GF-D8 (cell line): ENCODE measurements at regions not wholly inside any gene's neighbourhood (a gene's known extent, or its start where the extent isn't known, plus 50 kb on each side); places are given as distances from the start of the nearest gene placed in this dataset.

Source experiments
- DNase-seq: peaks from one replicate; lab custom pipeline; 2025; lab: John Stamatoyannopoulos, UW

DNA sequence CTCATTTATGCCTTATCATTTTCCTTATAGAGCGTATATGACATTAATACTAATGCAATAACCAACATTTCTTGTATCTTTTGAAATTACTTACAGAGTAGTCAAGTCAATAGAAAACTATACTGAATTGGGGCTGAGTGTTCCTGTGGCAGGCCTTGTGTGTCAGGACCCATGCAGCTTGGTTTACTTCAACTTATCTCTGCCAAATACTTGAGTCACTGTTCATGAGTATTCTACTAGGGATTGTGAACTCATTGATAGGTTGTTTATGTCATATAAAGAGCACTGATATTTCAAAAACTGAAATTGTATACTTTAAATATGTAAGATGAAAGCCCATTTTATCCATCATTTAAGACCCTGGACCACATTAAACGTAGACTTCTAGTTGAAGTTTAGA is 688.6 kb upstream of the SLITRK1 start:
- DNase-seq: no peak

DNA sequence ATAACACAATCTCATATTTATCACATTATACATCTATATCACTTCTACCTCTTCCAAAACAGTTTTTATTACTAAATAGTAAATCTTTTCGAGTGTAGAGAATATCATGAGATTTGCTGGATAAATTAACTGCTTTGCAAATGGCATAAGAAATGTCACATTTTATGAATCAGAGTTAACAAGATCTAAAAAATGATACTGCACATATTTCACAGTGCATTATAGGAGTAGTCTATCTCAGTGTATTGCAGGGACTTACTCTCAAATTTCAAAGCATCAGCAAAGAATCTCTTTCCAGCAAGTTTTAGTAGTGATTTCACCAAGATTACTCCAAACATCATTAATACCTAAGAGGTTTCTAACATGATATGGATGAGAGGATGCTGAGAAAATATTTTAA is 687.1 kb upstream of the SLITRK1 start:
- no peak for DNase-seq

DNA sequence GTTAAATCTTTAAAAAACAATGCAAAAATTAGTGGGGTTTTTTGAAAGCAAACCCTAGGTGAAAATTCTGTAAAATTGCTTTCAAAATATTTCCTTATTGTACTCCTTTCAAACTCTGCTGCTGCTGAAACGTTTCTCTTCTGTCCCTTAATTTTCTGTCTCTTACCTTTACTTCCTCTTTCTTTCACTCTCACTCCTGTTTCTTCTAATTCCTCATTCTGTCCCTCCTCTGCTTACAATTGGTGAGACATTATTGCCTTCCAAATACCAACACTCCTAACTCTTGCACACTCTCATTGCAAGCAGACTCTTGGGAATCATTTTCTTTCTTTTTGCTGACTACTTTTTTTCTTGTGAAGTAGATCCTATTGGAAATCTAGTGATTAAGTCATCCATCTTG is 685.6 kb upstream of the SLITRK1 start:
- DNase-seq: no peak

GRCh38 chr13:84566780-84567179 is 684.5 kb upstream of the SLITRK1 start:
- DNase-seq: no peak

GRCh38 chr13:84563611-84564010 is 681.3 kb upstream of the SLITRK1 start:
- DNase-seq: no peak

DNA sequence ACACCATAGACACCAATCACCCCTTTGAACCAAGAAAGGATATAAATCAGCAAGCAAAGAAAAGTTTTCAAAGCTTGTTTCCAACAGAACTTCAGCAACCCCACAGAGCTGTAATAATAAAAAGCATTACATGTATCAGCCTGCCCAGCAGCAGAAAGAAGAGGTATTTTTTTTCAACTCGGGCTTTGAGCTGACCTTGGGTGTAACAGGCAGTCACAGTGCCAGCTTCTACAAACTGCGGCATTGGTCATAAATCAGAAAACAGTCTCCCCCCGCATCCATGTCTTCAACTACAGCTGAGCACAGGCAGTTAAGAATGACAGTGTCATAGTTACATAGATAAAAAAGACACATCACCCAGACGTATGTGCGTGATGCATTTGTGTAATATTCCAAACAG is 671.0 kb upstream of the SLITRK1 start:
- DNase-seq: no peak

GRCh38 chr13:84543962-84544361 is 661.7 kb upstream of the SLITRK1 start:
- no peak for DNase-seq

DNA sequence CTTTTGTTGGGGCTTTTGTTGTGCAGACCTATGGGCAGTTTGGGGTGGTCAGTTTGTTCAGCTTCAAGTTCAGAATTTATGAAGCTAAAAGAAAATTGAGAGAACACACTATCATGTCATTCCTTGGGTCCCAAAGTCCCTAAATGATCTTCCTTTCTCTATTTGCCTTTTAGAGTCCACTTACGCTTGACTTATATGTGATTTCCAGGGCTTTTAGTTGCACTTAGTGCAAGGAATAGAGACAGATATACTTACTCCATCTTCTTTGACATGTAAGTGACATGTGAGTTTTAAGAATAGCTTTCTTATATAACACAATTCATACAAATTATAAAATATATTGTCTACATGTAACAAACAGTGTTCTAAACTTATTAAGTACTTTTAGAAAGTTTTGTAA is 660.1 kb upstream of the SLITRK1 start:
- DNase-seq: no peak

DNA sequence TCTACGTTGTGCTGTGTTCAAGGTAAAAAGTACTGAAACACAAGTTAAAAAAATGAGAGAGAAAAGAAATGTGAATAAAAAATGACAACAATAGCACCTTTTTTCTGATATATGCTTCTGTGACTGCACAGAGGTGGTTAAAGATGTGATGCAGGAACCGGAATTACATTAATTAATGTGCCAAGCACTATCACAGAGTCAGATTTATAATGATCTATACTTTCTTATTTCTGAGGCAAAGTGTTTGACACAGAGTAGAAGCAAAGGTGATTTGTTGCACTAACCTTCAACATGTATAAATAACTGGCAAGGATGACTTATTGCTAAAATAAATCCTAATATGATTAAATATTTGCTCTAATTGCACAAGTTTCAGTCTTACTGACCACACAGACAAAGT is 654.6 kb upstream of the SLITRK1 start:
- no peak for DNase-seq

DNA sequence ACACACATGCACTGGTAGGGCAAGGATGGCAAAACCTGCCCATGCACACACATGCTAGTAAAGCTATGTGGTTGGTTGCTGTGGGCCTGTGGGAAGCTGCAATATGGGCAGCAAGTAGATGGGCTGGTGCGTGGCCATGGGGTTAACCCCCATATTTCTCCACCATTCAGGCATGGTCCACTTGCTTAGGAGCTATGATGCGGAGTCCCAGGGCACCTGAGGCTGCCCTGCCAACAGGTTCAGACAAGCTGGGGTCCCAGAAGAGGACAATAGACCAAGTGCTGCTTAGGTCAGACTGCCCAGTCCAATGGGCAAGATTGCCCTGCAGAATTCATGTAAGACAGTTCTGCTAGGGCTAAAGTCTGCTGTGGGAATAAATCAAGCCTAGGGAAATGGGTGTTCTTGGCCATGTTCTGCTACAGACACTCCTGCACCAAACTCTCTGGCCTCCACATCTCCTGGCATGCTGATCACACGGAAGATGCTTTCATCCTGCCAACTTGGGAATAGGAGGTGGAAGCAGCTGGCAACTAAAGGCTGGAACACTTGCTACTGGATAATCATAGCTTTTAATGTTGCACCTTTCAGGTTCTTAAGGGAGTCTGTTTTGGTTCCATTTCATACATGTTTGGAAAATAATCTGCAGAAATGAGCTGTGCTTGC is 646.3 kb upstream of the SLITRK1 start:
- DNase-seq: no peak

DNA sequence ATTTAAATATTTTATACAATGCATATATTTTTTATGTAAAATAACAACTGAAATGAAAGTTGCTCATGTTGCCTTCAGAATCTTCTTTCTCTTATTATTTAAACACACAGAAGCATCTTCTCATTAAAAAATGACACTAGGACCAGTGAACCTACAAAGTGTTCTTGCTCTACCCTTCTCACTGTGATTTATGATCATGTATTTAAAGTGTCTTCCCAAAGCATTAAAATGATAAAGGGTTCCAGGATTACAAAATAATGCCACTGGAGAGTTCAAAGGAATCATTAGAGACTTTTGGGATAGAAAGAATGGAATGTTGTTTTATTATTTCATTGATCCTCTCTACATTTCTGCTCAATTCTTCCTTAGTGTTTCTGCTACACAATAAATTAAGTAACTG is 643.6 kb upstream of the SLITRK1 start:
- no peak for DNase-seq

DNA sequence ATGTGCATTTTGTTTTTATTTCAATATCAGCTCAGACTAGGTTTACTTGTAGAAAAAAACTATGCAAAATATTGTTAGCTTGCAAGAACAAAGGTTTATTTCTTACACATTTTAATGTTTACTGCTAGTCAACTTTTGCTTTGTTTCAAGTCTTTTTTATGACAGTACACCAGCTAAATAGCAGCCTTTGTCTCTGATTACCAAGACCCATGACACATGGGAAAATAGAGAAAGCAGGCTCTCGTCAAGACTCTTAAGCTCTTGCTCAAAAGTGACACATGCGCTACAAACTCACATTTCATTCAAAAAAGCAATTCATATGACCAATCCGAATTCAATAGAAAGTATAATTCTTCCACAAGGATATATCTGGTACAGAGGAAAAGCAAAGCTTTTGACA is 642.3 kb upstream of the SLITRK1 start:
- no peak for DNase-seq

DNA sequence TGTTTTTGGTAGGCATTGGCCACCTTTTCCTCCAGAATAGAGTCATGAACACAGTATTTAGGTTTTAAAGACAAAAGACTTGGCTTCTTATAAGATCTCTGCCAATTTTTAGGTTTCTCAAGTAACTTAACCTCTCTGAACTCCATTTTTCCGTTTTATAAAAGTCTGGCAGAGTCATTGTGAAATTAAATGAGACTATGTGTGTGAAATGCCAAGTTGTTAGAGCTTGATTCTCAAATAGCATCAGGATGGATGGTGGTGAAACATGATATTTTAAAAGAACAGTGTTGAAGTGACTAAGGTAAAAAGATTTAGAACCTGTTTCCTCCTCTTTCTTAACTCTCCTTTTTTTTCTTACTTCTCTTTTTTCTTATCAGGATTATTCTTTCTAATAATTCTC is 617.7 kb upstream of the SLITRK1 start:
- DNase-seq: no peak

DNA sequence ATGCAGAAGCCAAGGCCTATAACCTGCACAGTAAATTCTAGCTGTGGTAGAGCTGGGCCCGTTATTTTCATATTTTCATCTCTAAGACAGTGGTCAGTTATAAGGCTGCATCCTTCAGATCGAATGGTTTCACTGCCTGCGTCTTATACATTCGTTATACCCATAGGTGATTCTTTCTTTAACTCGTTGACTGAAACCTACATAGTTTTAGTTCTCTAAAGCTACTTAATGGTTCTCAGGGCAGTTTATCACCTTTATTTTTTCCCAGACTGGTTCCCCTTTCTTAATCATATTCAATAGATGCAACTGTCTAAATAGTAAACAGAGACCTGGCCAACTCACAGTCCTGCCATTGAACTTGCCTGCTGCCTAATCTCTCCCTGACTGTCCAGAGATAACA is 615.3 kb upstream of the SLITRK1 start:
- DNase-seq: no peak

DNA sequence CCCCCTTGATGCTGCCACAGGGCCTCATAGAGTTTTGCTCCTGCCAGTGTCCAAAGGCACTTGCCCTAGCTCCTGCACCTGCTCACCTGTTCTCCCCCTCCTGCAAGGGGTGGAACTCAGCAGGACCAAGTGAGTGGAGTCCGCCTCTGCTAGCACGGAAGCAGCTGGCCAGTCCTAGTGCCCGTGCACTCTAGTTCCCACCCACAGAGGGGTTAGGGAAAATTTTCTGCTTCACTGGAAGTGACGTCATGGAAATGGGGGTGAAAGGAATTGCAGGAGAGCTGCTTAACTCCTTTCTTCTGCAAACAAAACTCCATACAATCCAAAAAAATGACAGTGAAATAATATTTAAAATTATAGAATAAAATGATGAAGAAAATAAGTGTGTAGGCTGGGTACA is 609.7 kb upstream of the SLITRK1 start:
- no peak for DNase-seq

GRCh38 chr13:84487752-84488151 is 605.5 kb upstream of the SLITRK1 start:
- no peak for DNase-seq

DNA sequence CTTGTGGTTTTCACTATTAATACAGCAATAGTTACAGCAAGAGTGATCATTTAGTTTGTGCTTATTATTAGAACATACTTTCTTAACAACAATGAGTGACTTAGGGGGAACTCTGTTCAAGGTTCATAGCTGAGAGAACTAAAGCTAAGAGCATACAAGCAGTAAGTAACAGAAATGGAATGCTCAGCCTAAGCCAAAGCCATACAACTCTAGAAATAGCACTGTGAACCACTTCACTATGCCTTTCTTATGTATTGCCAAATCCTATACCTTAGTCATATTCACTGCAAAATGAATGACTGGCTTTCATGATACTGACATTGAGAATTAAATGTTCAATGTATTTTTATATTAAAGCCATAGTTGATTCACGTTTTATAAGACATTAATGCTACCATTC is 599.7 kb upstream of the SLITRK1 start:
- no peak for DNase-seq

DNA sequence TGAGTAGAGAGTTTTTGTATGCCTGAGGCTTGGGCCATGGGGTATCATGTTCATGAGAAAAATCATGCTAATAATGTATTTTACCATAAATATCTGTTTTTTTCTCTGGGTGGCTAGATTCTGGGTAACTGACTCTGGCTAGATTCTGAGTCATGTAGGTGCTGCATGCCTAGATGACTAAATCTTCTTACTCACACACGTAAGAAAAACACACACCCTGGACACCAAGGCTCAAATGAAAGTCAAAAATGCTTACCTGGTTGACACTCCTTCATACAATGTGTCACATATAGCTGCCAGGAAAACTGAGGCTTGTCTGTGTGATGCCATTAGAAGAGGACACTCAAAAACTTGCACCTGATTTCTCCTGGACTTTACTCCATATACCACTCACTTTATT is 597.4 kb upstream of the SLITRK1 start:
- DNase-seq: no peak

GRCh38 chr13:84470528-84470927 is 588.3 kb upstream of the SLITRK1 start:
- DNase-seq: no peak

GRCh38 chr13:84466461-84466860 is 584.2 kb upstream of the SLITRK1 start:
- DNase-seq: no peak

GRCh38 chr13:84460989-84461388 is 578.7 kb upstream of the SLITRK1 start:
- no peak for DNase-seq

DNA sequence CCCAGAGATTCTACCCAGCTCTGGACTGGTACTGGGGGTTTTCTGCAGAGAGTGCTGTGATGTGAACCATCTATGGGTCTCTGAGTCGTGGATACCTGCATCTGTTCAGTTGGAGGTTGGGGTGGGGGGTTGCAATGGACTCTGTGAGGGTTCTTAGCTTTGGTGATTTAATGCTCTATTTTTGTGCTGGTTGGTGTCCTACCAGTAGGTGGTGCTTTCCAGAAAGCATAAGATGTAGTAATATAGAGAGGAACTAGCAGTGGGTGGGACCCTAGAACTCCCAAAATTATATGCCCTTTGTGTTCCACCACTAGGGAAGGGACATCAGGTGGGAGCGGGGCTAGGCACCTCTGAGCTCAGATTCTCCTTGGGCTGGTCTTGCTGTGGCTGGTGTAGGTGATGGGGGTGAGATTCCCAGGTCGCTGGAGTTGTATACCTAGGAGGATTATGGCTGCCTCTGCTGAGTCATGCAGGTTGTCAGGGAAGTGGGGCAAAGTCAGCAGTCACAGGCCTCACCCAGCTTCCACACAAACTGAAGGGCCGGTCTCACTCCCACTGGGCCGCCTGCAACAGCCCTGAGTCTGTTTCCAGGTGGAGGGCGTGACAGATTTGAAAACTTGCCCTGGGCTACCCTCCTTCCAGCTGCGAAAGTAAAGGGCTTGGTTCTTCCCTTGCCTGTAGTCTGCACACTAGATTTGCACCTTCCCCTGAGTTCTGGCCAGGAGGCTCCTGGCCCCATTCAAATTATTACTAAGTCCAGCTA is 573.0 kb upstream of the SLITRK1 start:
- no peak for DNase-seq

GRCh38 chr13:84447640-84447978 is 565.3 kb upstream of the SLITRK1 start:
- DNase-seq: no peak

DNA sequence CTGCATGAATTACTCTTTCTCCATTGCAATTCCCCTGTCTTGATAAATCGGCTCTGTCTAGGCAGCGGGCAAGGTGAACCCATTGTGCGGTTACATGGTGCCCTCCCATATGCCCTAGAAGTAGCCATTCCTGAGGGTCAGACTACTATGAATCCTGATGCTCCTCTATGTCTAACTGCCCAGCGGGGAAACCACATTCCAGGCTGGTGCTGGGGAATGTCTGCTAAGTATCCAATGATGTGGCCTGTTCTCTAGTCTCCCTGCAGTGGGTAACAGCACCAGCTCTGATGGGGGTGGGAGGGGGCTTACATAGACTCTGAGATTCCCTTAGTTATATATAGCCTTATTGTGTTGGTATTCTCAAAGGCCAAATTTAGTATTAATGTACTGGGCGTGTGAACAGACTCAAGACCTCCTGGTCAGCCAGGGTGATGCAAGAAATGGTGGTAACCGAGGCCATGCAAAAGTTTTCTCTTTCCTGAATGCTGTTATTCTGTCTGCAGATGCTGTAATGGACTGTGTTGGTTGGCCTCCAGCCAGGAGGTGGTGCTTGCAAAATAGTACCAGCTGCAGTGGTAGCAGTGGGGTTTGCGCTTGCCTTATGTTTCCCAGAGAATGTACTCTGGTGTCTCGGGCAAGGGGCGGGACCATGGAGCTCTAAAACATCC is 564.8 kb upstream of the SLITRK1 start:
- no peak for DNase-seq
